ENCODE measurements at regions not wholly inside any gene's neighbourhood (a gene's known extent, or its start where the extent isn't known, plus 50 kb on each side); places are given as distances from the start of the nearest gene placed in this dataset.

- DNase-seq (ENCODE audit: low spot score), result no peak
- H3K4me1 ChIP-seq (ENCODE audit: control insufficient read depth in 4 of 4, insufficient read depth in 4 of 4, low read length in 3 of 4), result peaks cover 0 to 17% (median 12%) of the 10 kb centered on the region in 4 donors
These were observed 59.7 kb downstream of the NHLRC1 start for GRCh38 chr6:18062733-18063132.

GRCh38 chr6:18058429-18058828, 64.0 kb downstream of the NHLRC1 start:
- no peak for DNase-seq (ENCODE audit: low spot score)
- TF ChIP-seq RXRA (IDR thresholded peaks at IDR 0.05) (peak; percentile 10 to 46), YY1 (IDR thresholded peaks at IDR 0.05) (peak; percentile 45), FOXA1 (IDR thresholded peaks at IDR 0.05) (no peak), HNF4A (conservative IDR thresholded peaks at IDR 0.05) (peak; percentile 21 to 34)
- H3K4me3 ChIP-seq (ENCODE audit: low read depth in 1 of 3, low read length in 3 of 3), result no peak overlapping the region
- H3K27ac ChIP-seq (ENCODE audit: low read depth in 1 of 2, low read length in 2 of 2), result peak overlapping the region; percentile 44 to 58
- H3K36me3 ChIP-seq (ENCODE audit: control insufficient read depth in 4 of 4, insufficient read depth in 3 of 4, low read depth in 1 of 4, low read length in 3 of 4), result no peaks in the 10 kb centered on the region
- peaks cover 0 to 37% (median 22%) of the 10 kb centered on the region in 4 donors for H3K4me1 ChIP-seq (ENCODE audit: control insufficient read depth in 4 of 4, insufficient read depth in 4 of 4, low read length in 3 of 4)
- no peak overlapping the region for H3K9ac ChIP-seq (ENCODE audit: low read depth in 1 of 2, low read length in 2 of 2)
- 41% methylated on average over 5 of the region's 5 CpGs for WGBS
- no peaks in the 10 kb centered on the region for H3K9me3 ChIP-seq (ENCODE audit: control insufficient read depth in 4 of 4, low read length in 3 of 4)
- no peaks in the 10 kb centered on the region for H3K27me3 ChIP-seq (ENCODE audit: control insufficient read depth in 4 of 4, insufficient read depth in 4 of 4, low read length in 3 of 4)

More at GRCh38 chr6:18062733-18063132, 59.7 kb downstream of the NHLRC1 start:
- Histone ChIP-seq H3K27ac (ENCODE audit: low read depth in 1 of 2, low read length in 2 of 2) (no peak overlapping the region), H3K4me3 (ENCODE audit: low read depth in 1 of 3, low read length in 3 of 3) (no peak overlapping the region), H3K9ac (ENCODE audit: low read depth in 1 of 2, low read length in 2 of 2) (no peak overlapping the region), H3K27me3 (ENCODE audit: control insufficient read depth in 4 of 4, insufficient read depth in 4 of 4, low read length in 3 of 4) (no peaks in the 10 kb centered on the region), H3K36me3 (ENCODE audit: control insufficient read depth in 4 of 4, insufficient read depth in 3 of 4, low read depth in 1 of 4, low read length in 3 of 4) (no peaks in the 10 kb centered on the region), H3K9me3 (ENCODE audit: control insufficient read depth in 4 of 4, low read length in 3 of 4) (no peaks in the 10 kb centered on the region)
- TF ChIP-seq GABPA (IDR thresholded peaks at IDR 0.05 in 1 of 2, conservative IDR thresholded peaks at IDR 0.05 in 1 of 2), result no peak
- peak in 1 of 2 donors; percentile 28 for TF ChIP-seq HNF4A (conservative IDR thresholded peaks at IDR 0.05)
- peak; percentile 64 for TF ChIP-seq FOXA1 (IDR thresholded peaks at IDR 0.05)
- no peak for TF ChIP-seq TAF1 (conservative IDR thresholded peaks at IDR 0.05)
- TF ChIP-seq FOXA2 (IDR thresholded peaks at IDR 0.05), result peak; percentile 83
- TF ChIP-seq RAD21 (IDR thresholded peaks at IDR 0.05), result peak in 1 of 2 donors; percentile 10
- no peak for TF ChIP-seq MAX (IDR thresholded peaks at IDR 0.05)
- TF ChIP-seq RXRA (IDR thresholded peaks at IDR 0.05), result no peak
- 25% methylated on average over 1 of the region's 1 CpG for WGBS

GRCh38 chr6:18055714-18056382, 66.6 kb downstream of the NHLRC1 start:
- TF ChIP-seq CTCF (IDR thresholded peaks at IDR 0.05; ENCODE audit: low read depth, low read length, missing input control) (no peak), FOXA2 (IDR thresholded peaks at IDR 0.05) (no peak), MAX (IDR thresholded peaks at IDR 0.05) (no peak), SP1 (IDR thresholded peaks at IDR 0.05) (no peak), EGR1 (IDR thresholded peaks at IDR 0.05; ENCODE audit: low read depth in 2 of 2) (no peak), GABPA (IDR thresholded peaks at IDR 0.05 in 1 of 2, conservative IDR thresholded peaks at IDR 0.05 in 1 of 2) (no peak), ZBTB33 (IDR thresholded peaks at IDR 0.05) (no peak), NR2F2 (IDR thresholded peaks at IDR 0.05) (no peak), TAF1 (conservative IDR thresholded peaks at IDR 0.05) (no peak), ATF3 (IDR thresholded peaks at IDR 0.05) (no peak), JUND (IDR thresholded peaks at IDR 0.05) (no peak), YY1 (IDR thresholded peaks at IDR 0.05) (no peak), RXRA (IDR thresholded peaks at IDR 0.05) (no peak), REST (IDR thresholded peaks at IDR 0.05) (no peak), RAD21 (IDR thresholded peaks at IDR 0.05) (no peak), HNF4G (IDR thresholded peaks at IDR 0.05) (no peak), HNF4A (conservative IDR thresholded peaks at IDR 0.05) (no peak)
- Histone ChIP-seq H3K9me3 (ENCODE audit: control insufficient read depth in 4 of 4, low read length in 3 of 4) (no peaks in the 10 kb centered on the region), H3K36me3 (ENCODE audit: control insufficient read depth in 4 of 4, insufficient read depth in 3 of 4, low read depth in 1 of 4, low read length in 3 of 4) (no peaks in the 10 kb centered on the region), H3K4me1 (ENCODE audit: control insufficient read depth in 4 of 4, insufficient read depth in 4 of 4, low read length in 3 of 4) (peaks cover 0 to 30% (median 16%) of the 10 kb centered on the region in 4 donors), H3K9ac (ENCODE audit: low read depth in 1 of 2, low read length in 2 of 2) (no peak overlapping the region), H3K27ac (ENCODE audit: low read depth in 1 of 2, low read length in 2 of 2) (peak overlapping the region; percentile 60 to 77), H3K27me3 (ENCODE audit: control insufficient read depth in 4 of 4, insufficient read depth in 4 of 4, low read length in 3 of 4) (no peaks in the 10 kb centered on the region), H3K4me3 (ENCODE audit: low read depth in 1 of 3, low read length in 3 of 3) (no peak overlapping the region)
- no peak for DNase-seq (ENCODE audit: low spot score)
- 94% methylated on average over 4 of the region's 4 CpGs for WGBS
